ENCODE measurements at regions not wholly inside any gene's neighbourhood (a gene's known extent, or its start where the extent isn't known, plus 50 kb on each side); places are given as distances from the start of the nearest gene placed in this dataset.

GRCh38 chr11:70763606-70764005 lies 365.3 kb downstream of the CTTN start:
- DNase-seq (ENCODE audit: low read depth), result no peak
- no peak overlapping the region for H3K4me3 ChIP-seq (ENCODE audit: low read depth, low read length)
- no peak for TF ChIP-seq CTCF (IDR thresholded peaks at IDR 0.05; ENCODE audit: insufficient read depth, low read depth, low read length, missing control alignments)

- TF ChIP-seq CTCF (IDR thresholded peaks at IDR 0.05; ENCODE audit: insufficient read depth, low read depth, low read length, missing control alignments), result no peak
- no peak for DNase-seq (ENCODE audit: low read depth)
- no peak overlapping the region for H3K4me3 ChIP-seq (ENCODE audit: low read depth, low read length)
Observed at GRCh38 chr11:70764356-70764905, 366.1 kb downstream of the CTTN start.

- DNase-seq (ENCODE audit: low read depth), result no peak
- H3K4me3 ChIP-seq (ENCODE audit: low read depth, low read length), result no peak overlapping the region
- TF ChIP-seq CTCF (IDR thresholded peaks at IDR 0.05; ENCODE audit: insufficient read depth, low read depth, low read length, missing control alignments), result no peak
Observed at GRCh38 chr11:70766901-70767300, 368.6 kb downstream of the CTTN start.

GRCh38 chr11:70768346-70769095 lies 370.2 kb downstream of the CTTN start:
- no peak overlapping the region for H3K4me3 ChIP-seq (ENCODE audit: low read depth, low read length)
- no peak for DNase-seq (ENCODE audit: low read depth)
- no peak for TF ChIP-seq CTCF (IDR thresholded peaks at IDR 0.05; ENCODE audit: insufficient read depth, low read depth, low read length, missing control alignments)

GRCh38 chr11:70769106-70769505 lies 370.8 kb downstream of the CTTN start:
- no peak overlapping the region for H3K4me3 ChIP-seq (ENCODE audit: low read depth, low read length)
- TF ChIP-seq CTCF (IDR thresholded peaks at IDR 0.05; ENCODE audit: insufficient read depth, low read depth, low read length, missing control alignments), result no peak
- no peak for DNase-seq (ENCODE audit: low read depth)

- TF ChIP-seq CTCF (IDR thresholded peaks at IDR 0.05; ENCODE audit: insufficient read depth, low read depth, low read length, missing control alignments), result no peak
- no peak for DNase-seq (ENCODE audit: low read depth)
- no peak overlapping the region for H3K4me3 ChIP-seq (ENCODE audit: low read depth, low read length)
Observed at GRCh38 chr11:70769521-70769920, 371.2 kb downstream of the CTTN start.

Data from GM12865 (cell line).